Duodenal mucosa (tissue), 2 donors: ENCODE measurements at regions not wholly inside any gene's neighbourhood (a gene's known extent, or its start where the extent isn't known, plus 50 kb on each side); places are given as distances from the start of the nearest gene placed in this dataset.

Source experiments
- H3K27ac ChIP-seq: one replicate; pipeline ENCODE4 v1.7.0; 2013; ENCODE audit warnings: low read depth, low read length
- H3K27me3 ChIP-seq, 2 donors: one replicate each; pipeline ENCODE4 v1.7.0; 2013; ENCODE audit warnings: low read length in 2 of 2, control low read depth in 1 of 2; ENCODE audit not compliant: insufficient read depth in 2 of 2, control insufficient read depth in 1 of 2
- H3K36me3 ChIP-seq, 2 donors: one replicate each; pipeline ENCODE4 v1.7.0; 2013; ENCODE audit warnings: low read length in 2 of 2, control low read depth in 1 of 2; ENCODE audit not compliant: insufficient read depth in 2 of 2, control insufficient read depth in 1 of 2
- H3K4me1 ChIP-seq, 2 donors: one replicate each; pipeline ENCODE4 v1.7.0; 2013; ENCODE audit warnings: low read length in 2 of 2, control low read depth in 1 of 2; ENCODE audit not compliant: insufficient read depth in 2 of 2, control insufficient read depth in 1 of 2
- H3K4me3 ChIP-seq, 2 donors: one replicate each; pipeline ENCODE4 v1.7.0; 2013; ENCODE audit warnings: low read length in 2 of 2, low read depth in 1 of 2
- H3K9ac ChIP-seq, 2 donors: one replicate each; pipeline ENCODE4 v1.7.0; 2013; ENCODE audit warnings: low read length in 2 of 2, low read depth in 1 of 2
- H3K9me3 ChIP-seq, 2 donors: one replicate each; pipeline ENCODE4 v1.7.0; 2013; ENCODE audit warnings: low read length in 2 of 2, control low read depth in 1 of 2; ENCODE audit not compliant: control insufficient read depth in 1 of 2

GRCh38 chr13:65915195-65915594, 1314.9 kb downstream of the PCDH9 start:
- Histone ChIP-seq H3K36me3 (no peaks in the 10 kb centered on the region), H3K4me3 (no peak overlapping the region), H3K4me1 (no peaks in the 10 kb centered on the region), H3K27ac (no peak overlapping the region), H3K9ac (no peak overlapping the region), H3K9me3 (peaks cover 1 to 19% of the 10 kb centered on the region in 2 donors), H3K27me3 (no peaks in the 10 kb centered on the region)

- Histone ChIP-seq H3K27ac (no peak overlapping the region), H3K36me3 (no peaks in the 10 kb centered on the region), H3K27me3 (no peaks in the 10 kb centered on the region), H3K9me3 (peaks cover 3 to 23% of the 10 kb centered on the region in 2 donors), H3K9ac (no peak overlapping the region), H3K4me1 (no peaks in the 10 kb centered on the region), H3K4me3 (no peak overlapping the region)
Observed at GRCh38 chr13:65914716-65915115, 1315.4 kb downstream of the PCDH9 start.

- Histone ChIP-seq H3K4me3 (no peak overlapping the region), H3K27me3 (no peaks in the 10 kb centered on the region), H3K27ac (no peak overlapping the region), H3K9ac (no peak overlapping the region), H3K36me3 (no peaks in the 10 kb centered on the region), H3K4me1 (no peaks in the 10 kb centered on the region), H3K9me3 (peaks cover 14 to 23% of the 10 kb centered on the region in 2 donors)
Observed at GRCh38 chr13:65913173-65913572, 1317.0 kb downstream of the PCDH9 start.

GRCh38 chr13:65912516-65912915, 1317.6 kb downstream of the PCDH9 start:
- Histone ChIP-seq H3K36me3 (no peaks in the 10 kb centered on the region), H3K27me3 (no peaks in the 10 kb centered on the region), H3K9ac (no peak overlapping the region), H3K4me3 (no peak overlapping the region), H3K27ac (no peak overlapping the region), H3K4me1 (no peaks in the 10 kb centered on the region), H3K9me3 (peaks cover 14 to 23% of the 10 kb centered on the region in 2 donors)

- H3K9ac ChIP-seq, result no peak overlapping the region
- no peak overlapping the region for H3K27ac ChIP-seq
- peaks cover 14 to 24% of the 10 kb centered on the region in 2 donors for H3K9me3 ChIP-seq
- H3K4me3 ChIP-seq, result no peak overlapping the region
- H3K4me1 ChIP-seq, result no peaks in the 10 kb centered on the region
- no peaks in the 10 kb centered on the region for H3K27me3 ChIP-seq
- no peaks in the 10 kb centered on the region for H3K36me3 ChIP-seq
Observed at GRCh38 chr13:65911546-65912193, 1318.5 kb downstream of the PCDH9 start.

GRCh38 chr13:65909501-65909900, 1320.6 kb downstream of the PCDH9 start:
- Histone ChIP-seq H3K4me3 (no peak overlapping the region), H3K4me1 (no peaks in the 10 kb centered on the region), H3K36me3 (no peaks in the 10 kb centered on the region), H3K27ac (no peak overlapping the region), H3K9me3 (peaks cover 14 to 33% of the 10 kb centered on the region in 2 donors), H3K9ac (no peak overlapping the region), H3K27me3 (no peaks in the 10 kb centered on the region)

GRCh38 chr13:65907666-65908525, 1322.2 kb downstream of the PCDH9 start:
- Histone ChIP-seq H3K9ac (no peak overlapping the region), H3K27me3 (no peaks in the 10 kb centered on the region), H3K27ac (no peak overlapping the region), H3K4me3 (no peak overlapping the region), H3K36me3 (no peaks in the 10 kb centered on the region), H3K9me3 (peaks cover 14 to 33% of the 10 kb centered on the region in 2 donors), H3K4me1 (no peaks in the 10 kb centered on the region)

- H3K9me3 ChIP-seq, result peaks cover 0 to 9% of the 10 kb centered on the region in 2 donors
- no peaks in the 10 kb centered on the region for H3K27me3 ChIP-seq
Observed at GRCh38 chr13:65901723-65902122, 1328.4 kb downstream of the PCDH9 start.

GRCh38 chr13:65894049-65894448, 1336.1 kb downstream of the PCDH9 start:
- Histone ChIP-seq H3K27ac (no peak overlapping the region), H3K4me1 (no peaks in the 10 kb centered on the region), H3K4me3 (no peak overlapping the region), H3K27me3 (no peaks in the 10 kb centered on the region), H3K9ac (no peak overlapping the region), H3K36me3 (no peaks in the 10 kb centered on the region), H3K9me3 (no peaks in the 10 kb centered on the region)

More at GRCh38 chr13:65901723-65902122, 1328.4 kb downstream of the PCDH9 start:
- no peaks in the 10 kb centered on the region for H3K36me3 ChIP-seq
- no peak overlapping the region for H3K4me3 ChIP-seq
- no peaks in the 10 kb centered on the region for H3K4me1 ChIP-seq
- H3K27ac ChIP-seq, result no peak overlapping the region
- no peak overlapping the region for H3K9ac ChIP-seq

GRCh38 chr13:65892859-65893258, 1337.3 kb downstream of the PCDH9 start:
- Histone ChIP-seq H3K27me3 (no peaks in the 10 kb centered on the region), H3K27ac (no peak overlapping the region), H3K36me3 (no peaks in the 10 kb centered on the region), H3K4me1 (no peaks in the 10 kb centered on the region), H3K9me3 (peaks cover 0 to 2% of the 10 kb centered on the region in 2 donors), H3K9ac (no peak overlapping the region), H3K4me3 (no peak overlapping the region)
